BE2C (cell line): ENCODE measurements at regions not wholly inside any gene's neighbourhood (a gene's known extent, or its start where the extent isn't known, plus 50 kb on each side); places are given as distances from the start of the nearest gene placed in this dataset.

Source experiments
- DNase-seq: peaks from one replicate; pipeline ENCODE4 v3.0.0-alpha.2; 2020
- H3K27me3 ChIP-seq: fragments of 250-450 bp; sonication (Bioruptor Pico); 2 replicates; pipeline ENCODE4 v1.5.1; 2020; ENCODE audit warnings: mild to moderate bottlenecking
- H3K36me3 ChIP-seq: fragments of 250-450 bp; sonication (Bioruptor Pico); 2 replicates; pipeline ENCODE4 v1.5.1; 2020; ENCODE audit warnings: mild to moderate bottlenecking
- H3K4me1 ChIP-seq: fragments of 250-450 bp; sonication (Bioruptor Pico); 2 replicates; pipeline ENCODE4 v1.5.1; 2020
- H3K4me3 ChIP-seq: 2 replicates; pipeline ENCODE4 v1.5.1; 2011; ENCODE audit warnings: low read depth, low read length
- H3K9me3 ChIP-seq: fragments of 250-450 bp; sonication (Bioruptor Pico); 2 replicates; pipeline ENCODE4 v1.5.1; 2020
- CTCF ChIP-seq: IDR thresholded peaks from 2 replicates; pipeline ENCODE4 v1.5.1; 2012; ENCODE audit warnings: mild to moderate bottlenecking, low read depth, low read length

GRCh38 chr2:196380575-196380974 lies 209.2 kb upstream of the STK17B start:
- TF ChIP-seq CTCF: no peak

GRCh38 chr2:196381464-196381863 lies 210.1 kb upstream of the STK17B start:
- Histone ChIP-seq H3K4me3 (no peak overlapping the region), H3K27me3 (no peaks in the 10 kb centered on the region), H3K9me3 (no peaks in the 10 kb centered on the region), H3K36me3 (no peaks in the 10 kb centered on the region), H3K4me1 (no peaks in the 10 kb centered on the region)
- no peak for TF ChIP-seq CTCF
- no peak for DNase-seq

More at GRCh38 chr2:196380575-196380974, 209.2 kb upstream of the STK17B start:
- no peaks in the 10 kb centered on the region for H3K27me3 ChIP-seq
- no peaks in the 10 kb centered on the region for H3K4me1 ChIP-seq
- no peaks in the 10 kb centered on the region for H3K9me3 ChIP-seq
- no peak for DNase-seq
- no peaks in the 10 kb centered on the region for H3K36me3 ChIP-seq
- no peak overlapping the region for H3K4me3 ChIP-seq

- no peaks in the 10 kb centered on the region for H3K9me3 ChIP-seq
- H3K4me1 ChIP-seq: no peaks in the 10 kb centered on the region
- H3K27me3 ChIP-seq: no peaks in the 10 kb centered on the region
- DNase-seq: no peak
- no peaks in the 10 kb centered on the region for H3K36me3 ChIP-seq
- TF ChIP-seq CTCF: no peak
- H3K4me3 ChIP-seq: no peak overlapping the region
These were observed 212.4 kb upstream of the STK17B start for GRCh38 chr2:196383799-196384198.

GRCh38 chr2:196384729-196385128 lies 213.4 kb upstream of the STK17B start:
- TF ChIP-seq CTCF: no peak
- H3K4me1 ChIP-seq: no peaks in the 10 kb centered on the region
- no peak overlapping the region for H3K4me3 ChIP-seq
- no peak for DNase-seq
- H3K27me3 ChIP-seq: no peaks in the 10 kb centered on the region
- H3K9me3 ChIP-seq: no peaks in the 10 kb centered on the region
- H3K36me3 ChIP-seq: no peaks in the 10 kb centered on the region

GRCh38 chr2:196389670-196390069 lies 218.3 kb upstream of the STK17B start:
- no peaks in the 10 kb centered on the region for H3K36me3 ChIP-seq
- no peak for DNase-seq
- H3K4me1 ChIP-seq: no peaks in the 10 kb centered on the region
- no peak overlapping the region for H3K4me3 ChIP-seq
- no peaks in the 10 kb centered on the region for H3K9me3 ChIP-seq
- H3K27me3 ChIP-seq: no peaks in the 10 kb centered on the region
- no peak for TF ChIP-seq CTCF

GRCh38 chr2:196390243-196391148 lies 219.1 kb upstream of the STK17B start:
- Histone ChIP-seq H3K4me3 (no peak overlapping the region), H3K27me3 (no peaks in the 10 kb centered on the region), H3K36me3 (no peaks in the 10 kb centered on the region), H3K4me1 (no peaks in the 10 kb centered on the region), H3K9me3 (no peaks in the 10 kb centered on the region)
- no peak for DNase-seq
- TF ChIP-seq CTCF: no peak
